HG02763 (cell line): ENCODE measurements at regions not wholly inside any gene's neighbourhood (a gene's known extent, or its start where the extent isn't known, plus 50 kb on each side); places are given as distances from the start of the nearest gene placed in this dataset.

Experiments used
- ATAC-seq: cut with Tn5 transposase; IDR thresholded peaks from one replicate; pipeline ENCODE4 v1.9.1; 2021; ENCODE audit warnings: mild to moderate bottlenecking, moderate library complexity; ENCODE audit not compliant: unreplicated experiment

DNA sequence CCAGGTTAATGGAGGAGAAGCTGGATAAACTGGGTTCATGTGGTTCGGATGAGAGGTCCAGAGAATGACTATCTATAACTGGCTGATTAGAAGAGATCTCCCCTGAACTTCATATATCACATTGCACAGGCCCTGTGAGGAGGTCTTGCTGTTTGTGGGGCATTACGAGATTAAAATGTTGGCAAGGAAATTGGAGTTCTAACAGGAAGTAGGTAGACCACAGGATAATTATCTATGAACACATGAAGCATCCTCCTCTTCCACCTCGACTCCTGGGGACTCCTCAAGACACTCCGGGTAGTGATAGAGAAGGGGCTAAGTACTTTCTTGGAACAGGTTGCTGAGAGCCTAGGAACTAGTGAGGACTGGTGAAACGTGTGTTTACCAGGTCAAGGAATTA is 418.8 kb downstream of the KCNH5 start:
- no peak for ATAC-seq

DNA sequence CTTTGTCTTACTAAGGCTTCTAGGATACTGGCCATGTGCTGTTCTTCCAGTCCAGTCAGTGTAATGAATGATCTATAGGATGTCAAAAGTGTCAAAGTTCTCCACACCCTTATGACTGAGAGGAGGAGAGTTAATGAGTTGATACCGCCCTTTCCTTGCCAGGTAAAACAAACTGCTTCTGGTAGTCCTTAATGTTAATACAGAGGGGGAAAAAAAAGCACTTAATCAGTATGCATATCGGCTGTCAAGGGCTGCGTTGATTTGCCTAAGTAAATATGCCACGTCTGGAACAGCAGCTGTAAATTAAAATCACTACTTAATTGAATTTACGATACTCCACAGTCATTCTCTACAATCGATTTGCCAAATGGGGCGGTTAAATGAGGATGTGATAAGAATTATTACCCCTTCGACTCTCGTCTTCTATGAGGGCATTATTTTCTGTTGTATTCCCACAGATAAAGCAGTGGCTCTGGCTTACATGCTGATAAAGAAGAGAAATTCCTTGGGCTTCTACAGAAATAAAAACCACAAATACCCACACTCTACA is 416.0 kb downstream of the KCNH5 start:
- ATAC-seq = no peak

DNA sequence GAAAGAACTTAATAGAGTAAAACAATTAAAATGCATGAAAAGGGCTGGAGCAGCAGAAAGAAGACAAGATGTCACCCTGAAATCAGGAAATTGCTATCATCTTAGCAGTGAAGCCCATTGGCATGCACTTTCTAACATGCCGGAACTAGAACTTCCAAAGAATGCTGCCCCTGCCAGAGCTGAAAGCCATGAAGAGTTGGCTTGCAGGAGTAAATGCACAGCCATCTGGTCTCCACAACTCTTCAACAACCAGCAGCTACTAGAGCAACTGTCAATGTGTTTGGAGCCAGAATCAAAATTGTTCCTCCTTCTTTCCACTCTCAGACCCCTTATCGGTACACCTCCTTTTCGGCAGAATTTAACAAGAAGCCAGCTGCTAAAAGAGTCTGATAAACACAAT is 414.1 kb downstream of the KCNH5 start:
- no peak for ATAC-seq

DNA sequence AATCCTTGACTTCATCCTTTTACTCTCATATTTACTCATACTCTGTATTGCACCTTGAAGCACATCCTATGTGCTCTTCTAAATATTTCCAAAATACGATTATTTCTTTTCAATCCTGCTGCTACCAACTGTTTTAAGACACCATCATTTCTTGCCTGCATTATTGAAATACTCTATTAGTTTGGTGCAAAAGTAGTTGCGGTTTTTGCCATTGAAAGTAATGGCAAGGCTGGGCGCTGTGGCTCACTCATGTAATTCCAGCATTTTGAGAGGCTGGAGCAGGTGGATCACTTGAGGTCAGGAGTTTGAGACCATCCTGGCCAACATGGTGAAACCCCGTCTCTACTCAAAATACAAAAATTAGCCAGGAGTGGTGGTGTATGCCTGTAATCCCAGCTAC is 412.5 kb downstream of the KCNH5 start:
- no peak for ATAC-seq

DNA sequence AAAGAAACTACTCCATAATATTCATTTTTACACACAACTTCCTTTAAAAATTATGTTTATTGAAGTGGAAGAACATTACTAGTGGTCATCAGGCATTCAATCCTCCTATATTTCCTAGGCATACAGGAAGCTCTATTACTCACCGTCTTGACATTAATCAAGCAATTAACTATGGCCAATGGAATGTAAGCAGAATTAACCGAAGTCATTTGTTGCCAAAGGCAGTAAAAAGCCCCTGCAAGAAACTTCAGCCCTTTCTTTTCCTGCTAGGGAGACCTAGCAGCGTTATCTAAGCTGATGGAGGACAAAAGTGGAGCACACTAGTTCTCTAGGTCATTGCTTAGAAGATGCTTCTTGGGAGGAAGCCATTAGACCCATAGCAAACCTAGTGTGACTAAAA is 399.6 kb downstream of the KCNH5 start:
- ATAC-seq = no peak
